Upper lobe of left lung (tissue), 6 donors: ENCODE measurements at regions not wholly inside any gene's neighbourhood (a gene's known extent, or its start where the extent isn't known, plus 50 kb on each side); places are given as distances from the start of the nearest gene placed in this dataset.

Source experiments
- ATAC-seq, 2 donors: fragments of 200-7000 bp; cut with Tn5 transposase; one replicate each; pipeline ENCODE4 v1.9.1; 2022; ENCODE audit warnings: mild to moderate bottlenecking in 2 of 2, moderate library complexity in 2 of 2; ENCODE audit not compliant: low FRiP score in 2 of 2
- DNase-seq, 2 donors: peaks; one replicate each; pipeline ENCODE4 v3.0.0-alpha.2; 2019 to 2020
- H3K27ac ChIP-seq, 4 donors: fragments of 200-600 bp; sonication (generic); one replicate each; pipeline ENCODE4 v1.5.1; 2016 to 2019
- H3K27me3 ChIP-seq, 4 donors: fragments of 200-600 bp; sonication (generic); one replicate each; pipeline ENCODE4 v1.5.1; 2017 to 2019
- H3K36me3 ChIP-seq, 4 donors: fragments of 200-600 bp; sonication (generic); one replicate each; pipeline ENCODE4 v1.5.1; 2016 to 2019
- H3K4me1 ChIP-seq, 4 donors: fragments of 200-600 bp; sonication (generic); one replicate each; pipeline ENCODE4 v1.5.1; 2018 to 2019
- H3K4me3 ChIP-seq, 4 donors: fragments of 200-600 bp; sonication (generic); one replicate each; pipeline ENCODE4 v1.5.1; 2017 to 2019; ENCODE audit warnings: mild to moderate bottlenecking in 2 of 4, moderate library complexity in 1 of 4
- H3K9me3 ChIP-seq, 4 donors: fragments of 200-600 bp; sonication (generic); one replicate each; pipeline ENCODE4 v1.5.1; 2018 to 2019
- EP300 ChIP-seq, 4 donors: sonication (generic); formaldehyde crosslinking; IDR thresholded peaks; one replicate each; pipeline ENCODE4 v1.5.1; 2017; ENCODE audit warnings: antibody characterized with exemption in 4 of 4, control low read depth in 2 of 4
- POLR2A ChIP-seq, 4 donors: fragments of 450-650 bp; IDR thresholded peaks; one replicate each; pipeline ENCODE4 v1.5.1; 2016 to 2017; ENCODE audit warnings: antibody characterized with exemption in 4 of 4, mild to moderate bottlenecking in 2 of 4
- POLR2AphosphoS5 ChIP-seq, 2 donors: sonication (generic); formaldehyde crosslinking; IDR thresholded peaks; one replicate each; pipeline ENCODE4 v1.5.1; 2017; ENCODE audit warnings: antibody characterized with exemption in 2 of 2
- WGBS, 2 donors: methylation state at CpG; one replicate each; pipeline ENCODE4 v1.1.5; 2017 to 2018; 5-methylcytosine and 5-hydroxymethylcytosine counted together
- TF ChIP-seq, protein P1 (sequence below), 6 experiments: fragments of 450-650 bp in 4 of 6; fragments of 200-600 bp in 2 of 6; sonication (generic) in 2 of 6; IDR thresholded peaks; one replicate each; pipeline ENCODE4 v1.5.1; 2016 to 2019; ENCODE audit warnings: antibody characterized with exemption in 6 of 6
- donor health status: DM: no; HTN: no; CAD: no; lungs with moderate emphysema.
- donor health status: DM: no; HTN: yes; CAD: no; lungs with severe emphysema.

DNA sequence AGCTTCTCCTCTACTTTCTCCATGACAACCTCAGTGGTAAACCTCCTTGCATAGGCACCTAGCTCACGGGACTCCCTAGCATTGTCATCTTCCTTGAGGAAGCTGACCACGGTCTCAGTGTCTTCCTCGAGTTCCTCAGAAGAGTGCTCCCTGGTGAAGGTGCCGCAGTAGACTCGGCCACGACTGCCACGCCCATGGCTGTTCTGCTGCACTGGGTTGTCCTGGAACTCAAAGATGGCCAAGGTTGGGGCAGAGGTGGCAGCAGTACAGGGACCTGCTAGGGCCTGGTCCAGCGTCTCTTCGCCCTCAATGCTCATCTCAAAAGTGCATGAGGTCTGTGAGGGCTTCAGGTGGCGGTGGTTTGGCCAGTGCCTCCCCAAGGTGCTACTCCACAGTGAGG lies 147.9 kb upstream of the ARHGEF9 start:
- Histone ChIP-seq H3K4me3 (no peak overlapping the region), H3K9me3 (peaks cover 0 to under 1% (median 0%) of the 10 kb centered on the region in 4 donors), H3K36me3 (no peaks in the 10 kb centered on the region), H3K4me1 (no peaks in the 10 kb centered on the region), H3K27me3 (no peaks in the 10 kb centered on the region), H3K27ac (no peak overlapping the region)
- 91 to 100% methylated on average over 2 to 10 of the region's 10 CpGs for WGBS, 2 donors
- peak in 1 of 2 donors; percentile 59 for ATAC-seq
- DNase-seq, result peak in 1 of 2 donors; percentile 9
- TF ChIP-seq POLR2AphosphoS5 (IDR thresholded peaks at IDR 0.05), result no peak
- TF ChIP-seq, protein P1, sequence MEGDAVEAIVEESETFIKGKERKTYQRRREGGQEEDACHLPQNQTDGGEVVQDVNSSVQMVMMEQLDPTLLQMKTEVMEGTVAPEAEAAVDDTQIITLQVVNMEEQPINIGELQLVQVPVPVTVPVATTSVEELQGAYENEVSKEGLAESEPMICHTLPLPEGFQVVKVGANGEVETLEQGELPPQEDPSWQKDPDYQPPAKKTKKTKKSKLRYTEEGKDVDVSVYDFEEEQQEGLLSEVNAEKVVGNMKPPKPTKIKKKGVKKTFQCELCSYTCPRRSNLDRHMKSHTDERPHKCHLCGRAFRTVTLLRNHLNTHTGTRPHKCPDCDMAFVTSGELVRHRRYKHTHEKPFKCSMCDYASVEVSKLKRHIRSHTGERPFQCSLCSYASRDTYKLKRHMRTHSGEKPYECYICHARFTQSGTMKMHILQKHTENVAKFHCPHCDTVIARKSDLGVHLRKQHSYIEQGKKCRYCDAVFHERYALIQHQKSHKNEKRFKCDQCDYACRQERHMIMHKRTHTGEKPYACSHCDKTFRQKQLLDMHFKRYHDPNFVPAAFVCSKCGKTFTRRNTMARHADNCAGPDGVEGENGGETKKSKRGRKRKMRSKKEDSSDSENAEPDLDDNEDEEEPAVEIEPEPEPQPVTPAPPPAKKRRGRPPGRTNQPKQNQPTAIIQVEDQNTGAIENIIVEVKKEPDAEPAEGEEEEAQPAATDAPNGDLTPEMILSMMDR (IDR thresholded peaks at IDR 0.05), result no peak
- TF ChIP-seq POLR2A (IDR thresholded peaks at IDR 0.05), result no peak
- TF ChIP-seq EP300 (IDR thresholded peaks at IDR 0.05), result no peak

DNA sequence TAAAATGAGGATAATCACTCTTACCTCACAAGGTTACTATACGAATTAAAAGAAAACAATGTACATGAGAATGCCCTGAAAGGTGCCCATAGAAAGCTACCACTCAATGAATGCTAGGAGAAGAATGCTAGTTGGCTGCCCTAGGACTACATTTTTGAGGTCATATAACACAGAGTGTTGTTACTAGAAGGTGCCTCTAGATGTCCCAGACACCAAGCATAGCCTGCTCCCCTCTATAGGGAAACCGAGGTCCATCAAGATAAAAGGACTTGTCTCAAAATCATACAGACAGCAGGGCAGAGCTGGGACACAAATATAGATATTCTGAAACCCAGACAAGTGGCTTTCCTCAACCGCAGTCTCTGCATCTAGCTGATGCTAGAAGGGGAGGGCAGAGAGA lies 147.0 kb upstream of the ARHGEF9 start:
- Histone ChIP-seq H3K27me3 (no peaks in the 10 kb centered on the region), H3K36me3 (no peaks in the 10 kb centered on the region), H3K9me3 (peaks cover 0 to 8% (median 0%) of the 10 kb centered on the region in 4 donors), H3K4me3 (no peak overlapping the region), H3K4me1 (no peaks in the 10 kb centered on the region), H3K27ac (no peak overlapping the region)
- ATAC-seq (no peak), DNase-seq (no peak)
- TF ChIP-seq EP300 (IDR thresholded peaks at IDR 0.05) (no peak), POLR2AphosphoS5 (IDR thresholded peaks at IDR 0.05) (no peak), POLR2A (IDR thresholded peaks at IDR 0.05) (no peak)
- TF ChIP-seq, protein P1 (IDR thresholded peaks at IDR 0.05), result no peak
- 64 to 92% methylated on average over 2 to 3 of the region's 3 CpGs for WGBS, 2 donors

DNA sequence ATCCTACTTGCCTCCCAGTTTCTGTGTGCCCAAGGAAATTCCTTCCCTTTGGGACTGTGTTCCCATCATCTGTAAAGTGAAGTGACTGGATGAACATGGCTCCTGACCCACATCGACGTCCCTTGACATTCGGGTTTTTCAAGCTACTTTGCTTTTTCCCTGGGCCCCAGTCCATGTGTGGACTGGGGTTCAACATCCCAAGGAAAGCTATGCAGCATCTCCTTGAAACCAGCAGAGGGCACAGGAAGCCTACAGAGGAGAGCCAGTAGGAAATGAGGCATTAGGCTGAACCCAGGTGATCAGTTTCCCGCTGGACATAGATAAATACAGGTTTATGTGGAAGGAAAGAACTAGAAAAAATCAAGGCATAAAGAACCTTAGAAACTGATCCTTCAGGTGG lies 145.1 kb upstream of the ARHGEF9 start:
- no peaks in the 10 kb centered on the region for H3K27me3 ChIP-seq
- H3K27ac ChIP-seq, result no peak overlapping the region
- TF ChIP-seq, protein P1 (IDR thresholded peaks at IDR 0.05), result no peak
- no peak for TF ChIP-seq POLR2AphosphoS5 (IDR thresholded peaks at IDR 0.05)
- TF ChIP-seq POLR2A (IDR thresholded peaks at IDR 0.05), result no peak
- TF ChIP-seq EP300 (IDR thresholded peaks at IDR 0.05), result no peak
- peaks cover 0 to 8% (median 0%) of the 10 kb centered on the region in 4 donors for H3K9me3 ChIP-seq
- H3K4me1 ChIP-seq, result no peaks in the 10 kb centered on the region
- H3K36me3 ChIP-seq, result no peaks in the 10 kb centered on the region
- 40 to 45% methylated on average over 1 to 4 of the region's 4 CpGs for WGBS, 2 donors
- ATAC-seq (no peak), DNase-seq (no peak)
- no peak overlapping the region for H3K4me3 ChIP-seq

DNA sequence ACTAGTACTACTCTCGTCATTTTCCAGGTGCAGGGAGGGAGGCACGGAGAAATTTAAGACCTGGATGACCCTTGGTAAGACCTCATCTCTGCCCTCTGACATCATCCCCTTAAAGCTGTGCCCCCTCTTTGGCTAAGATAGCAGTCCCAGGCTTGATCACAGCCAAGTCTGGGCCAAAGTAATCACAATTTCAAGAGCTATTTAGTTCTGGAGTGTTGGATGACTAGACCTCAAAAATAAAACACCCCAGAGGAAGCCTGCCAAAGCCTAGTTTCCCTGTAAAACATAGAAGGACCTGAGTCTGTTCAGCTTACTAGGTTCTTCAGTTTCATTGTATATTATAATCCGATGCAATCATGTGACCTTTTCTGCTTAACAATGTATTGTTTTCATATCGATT lies 144.6 kb upstream of the ARHGEF9 start:
- Histone ChIP-seq H3K4me3 (no peak overlapping the region), H3K9me3 (peaks cover 0 to 8% (median 0%) of the 10 kb centered on the region in 4 donors), H3K4me1 (no peaks in the 10 kb centered on the region), H3K36me3 (no peaks in the 10 kb centered on the region), H3K27me3 (no peaks in the 10 kb centered on the region), H3K27ac (no peak overlapping the region)
- no peak for TF ChIP-seq EP300 (IDR thresholded peaks at IDR 0.05)
- TF ChIP-seq, protein P1 (IDR thresholded peaks at IDR 0.05), result no peak
- no peak for TF ChIP-seq POLR2AphosphoS5 (IDR thresholded peaks at IDR 0.05)
- no peak for TF ChIP-seq POLR2A (IDR thresholded peaks at IDR 0.05)
- WGBS, 2 donors, result 63 to 64% methylated on average over 4 of the region's 4 CpGs
- ATAC-seq (no peak), DNase-seq (no peak)

DNA sequence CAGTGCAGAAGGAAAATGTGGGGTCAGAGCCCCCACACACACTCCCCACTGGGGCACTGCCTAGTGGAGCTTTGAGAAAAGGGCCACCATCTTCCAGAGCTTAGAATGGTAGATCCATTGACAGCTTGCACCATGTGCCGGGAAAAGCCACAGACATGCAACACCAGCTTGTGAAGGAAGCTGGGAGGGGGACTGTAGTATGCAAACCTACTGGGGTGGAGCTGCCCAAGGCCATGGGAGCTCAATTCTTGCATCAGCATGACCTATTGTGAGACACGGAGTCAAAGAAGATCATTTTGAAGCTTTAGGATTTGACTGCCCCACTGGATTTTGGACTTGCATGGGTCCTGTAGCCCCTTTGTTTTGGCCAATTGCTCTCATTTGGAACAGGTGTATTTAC lies 142.8 kb upstream of the ARHGEF9 start:
- DNase-seq (no peak), ATAC-seq (no peak)
- Histone ChIP-seq H3K27ac (no peak overlapping the region), H3K9me3 (peaks cover 0 to 8% (median 0%) of the 10 kb centered on the region in 4 donors), H3K4me1 (no peaks in the 10 kb centered on the region), H3K4me3 (no peak overlapping the region), H3K36me3 (no peaks in the 10 kb centered on the region), H3K27me3 (no peaks in the 10 kb centered on the region)
- WGBS, 2 donors, result 76% methylated on average over 2 of the region's 2 CpGs; no CpG with 5 or more reads in 1 of the 2 donors
- TF ChIP-seq POLR2AphosphoS5 (IDR thresholded peaks at IDR 0.05) (no peak), POLR2A (IDR thresholded peaks at IDR 0.05) (no peak), EP300 (IDR thresholded peaks at IDR 0.05) (no peak)
- TF ChIP-seq, protein P1 (IDR thresholded peaks at IDR 0.05), result no peak
